Mucosa of gallbladder (tissue), 1 donor: ENCODE measurements at regions not wholly inside any gene's neighbourhood (a gene's known extent, or its start where the extent isn't known, plus 50 kb on each side); places are given as distances from the start of the nearest gene placed in this dataset.

Source experiments
- DNase-seq: peaks from one replicate; pipeline ENCODE4 v3.0.0-alpha.2; 2020; ENCODE audit warnings: low spot score
- donor health status: DM: no; HTN: no; CAD: no.

DNA sequence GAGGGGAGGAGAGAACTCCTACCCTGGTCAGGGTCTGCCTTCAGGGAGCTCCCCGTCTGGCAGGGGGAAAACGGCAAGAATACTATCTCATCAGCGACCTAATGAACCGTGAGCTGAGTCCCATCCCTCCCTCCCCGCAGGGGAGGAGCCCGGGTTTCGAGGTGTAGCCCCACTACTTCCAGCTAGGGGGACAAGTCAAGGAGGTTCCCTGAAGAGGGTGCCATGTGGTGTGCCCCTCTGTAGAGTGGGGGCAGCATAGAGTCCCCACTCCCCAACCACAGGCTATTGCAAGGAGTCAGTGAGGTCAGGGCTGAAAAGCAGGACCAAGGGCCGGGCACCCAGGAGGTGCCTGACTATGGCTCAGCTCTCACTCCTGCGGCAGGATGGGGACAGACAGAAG, 50.9 kb upstream of the RXRA start:
- DNase-seq, result no peak

- no peak for DNase-seq
These were observed 49.6 kb upstream of the RXRA start for GRCh38 chr9:134276453-134277245.
